Activated CD4-positive, CD25-positive, alpha-beta regulatory T cell (primary cell): ENCODE measurements at regions not wholly inside any gene's neighbourhood (a gene's known extent, or its start where the extent isn't known, plus 50 kb on each side); places are given as distances from the start of the nearest gene placed in this dataset.
"Not testable (repeated sequence)": the region's sequence is repeated elsewhere in the genome, so short reads cannot be mapped to it uniquely, and the experiment has no call there.

Experiments used
- DNase-seq, 4 experiments: peaks; one replicate each; lab custom pipeline; 2025; lab: John Stamatoyannopoulos, UW

DNA sequence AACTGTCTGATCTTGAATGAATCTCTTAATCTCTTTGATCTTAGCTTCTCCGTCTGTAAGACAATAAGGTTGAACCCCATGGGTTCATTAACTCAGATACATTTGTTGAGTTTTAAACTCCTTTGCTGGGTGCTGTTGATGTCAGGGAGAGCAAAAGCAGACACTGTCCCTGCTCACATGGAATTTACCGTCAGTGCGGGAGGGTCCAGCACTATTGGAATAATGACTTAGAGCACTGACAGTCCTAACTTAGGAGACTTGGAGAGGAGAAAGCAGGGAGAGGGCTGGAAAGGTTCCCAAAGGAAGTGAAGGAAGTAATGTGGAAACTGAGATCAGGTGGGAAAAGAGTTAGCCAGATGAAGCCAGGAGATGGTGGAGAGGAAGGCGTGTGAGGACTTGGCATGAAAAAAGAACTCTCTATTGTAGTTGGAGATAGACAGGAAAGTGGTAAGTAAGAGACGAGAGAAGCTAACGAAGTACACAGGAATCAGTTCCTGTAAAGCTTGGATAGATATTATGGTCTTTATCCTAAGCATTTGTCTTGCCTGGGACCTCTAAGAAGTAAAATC lies 141.4 kb upstream of the SERTAD2 start:
- no peak for DNase-seq

DNA sequence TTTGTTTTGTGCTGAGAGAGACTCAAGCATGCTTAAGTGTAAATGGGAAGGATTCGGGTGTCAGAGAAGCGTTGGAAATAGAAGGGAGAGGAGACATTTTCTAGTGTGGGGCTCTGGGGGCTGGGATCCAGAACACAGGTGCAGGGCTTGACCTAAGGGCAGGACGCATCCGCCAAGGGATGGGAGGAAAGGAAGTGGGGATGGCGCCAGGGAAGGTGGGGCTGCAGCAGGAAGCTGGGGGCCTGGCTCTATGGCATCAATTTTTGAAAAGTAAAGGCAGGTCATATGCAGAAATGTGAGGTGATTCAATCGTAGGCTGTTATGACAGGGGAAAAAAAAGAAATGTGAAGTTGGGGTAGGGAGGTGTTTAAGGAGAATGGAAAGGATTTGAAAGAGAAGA lies 143.2 kb upstream of the SERTAD2 start:
- no peak for DNase-seq

DNA sequence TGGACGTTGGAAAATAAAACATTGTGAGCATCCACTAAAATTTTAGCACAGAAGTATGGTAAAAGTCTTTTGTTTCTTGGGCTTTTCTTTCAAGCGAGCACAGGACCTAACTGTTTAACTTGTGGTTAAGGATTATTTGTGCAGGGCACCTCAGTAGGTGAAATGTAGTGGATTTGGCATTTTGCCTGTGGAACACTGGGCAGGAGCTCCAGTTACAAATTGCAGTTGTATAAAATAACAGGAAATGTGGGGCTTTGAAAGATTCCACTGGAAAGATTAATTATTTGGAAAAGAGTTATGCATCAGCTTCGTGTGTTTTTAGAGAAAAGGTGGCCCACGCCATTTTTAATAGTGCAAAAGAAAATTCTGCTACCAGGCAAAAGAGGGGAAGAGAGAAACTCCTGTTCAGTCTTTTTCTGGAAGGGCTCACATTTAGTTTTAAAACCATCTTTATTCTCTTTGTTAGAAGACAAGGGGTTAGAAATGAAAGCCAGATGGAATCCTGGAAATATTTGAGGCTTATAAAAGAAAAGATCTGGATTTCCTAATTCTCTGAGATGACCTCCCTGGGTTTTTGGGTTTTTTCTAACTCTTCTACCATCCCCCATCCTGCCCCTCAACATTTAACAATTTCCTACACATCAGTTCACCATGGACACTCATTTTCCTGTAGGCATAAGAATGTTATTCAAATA lies 144.3 kb upstream of the SERTAD2 start:
- no peak for DNase-seq

GRCh38 chr2:64799592-64800252 lies 146.0 kb upstream of the SERTAD2 start:
- no peak for DNase-seq

GRCh38 chr2:64803776-64804175 lies 150.1 kb upstream of the SERTAD2 start:
- no peak for DNase-seq

DNA sequence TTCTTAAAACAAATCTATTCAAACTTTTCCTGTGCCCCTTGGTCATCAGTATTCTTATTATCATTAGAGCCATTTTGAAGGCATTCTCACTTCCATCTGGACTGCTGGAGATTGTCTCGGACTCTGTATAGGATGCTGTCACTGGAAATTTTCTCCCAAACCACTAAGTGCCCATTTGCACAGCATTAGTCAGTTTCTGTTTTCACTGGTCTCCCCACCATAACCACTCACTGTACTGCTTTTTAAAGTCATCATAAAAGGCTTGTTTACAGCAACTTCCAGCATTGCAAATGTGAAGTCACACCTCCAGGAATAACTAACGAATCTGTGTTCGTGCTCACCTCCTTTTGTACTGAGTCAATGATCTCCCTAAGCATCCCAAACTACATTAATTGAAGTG lies 150.9 kb upstream of the SERTAD2 start:
- no peak for DNase-seq

DNA sequence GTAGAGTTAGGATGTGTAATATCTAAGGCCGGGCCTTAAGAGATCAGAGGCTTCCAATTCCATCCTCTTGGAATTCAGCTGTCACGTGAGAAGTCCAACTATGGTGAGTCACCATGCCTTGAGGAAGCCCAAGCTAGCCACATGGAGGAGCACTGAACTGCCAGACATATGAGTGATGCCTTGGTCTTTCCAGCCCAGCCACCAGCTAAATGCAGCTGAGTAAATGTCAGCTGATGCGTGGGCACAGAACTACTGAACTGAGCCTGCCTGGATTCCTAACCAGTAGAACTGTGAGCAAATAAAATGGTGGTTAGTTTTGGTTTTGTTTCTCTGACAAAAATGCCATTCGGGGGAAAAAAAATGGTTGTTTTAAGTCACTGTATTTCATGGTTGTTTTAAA lies 153.7 kb upstream of the SERTAD2 start:
- DNase-seq, result peak in 1 of 4 experiments; percentile 8

- no peak for DNase-seq
These were observed 154.4 kb upstream of the SERTAD2 start for GRCh38 chr2:64808092-64808491.

DNA sequence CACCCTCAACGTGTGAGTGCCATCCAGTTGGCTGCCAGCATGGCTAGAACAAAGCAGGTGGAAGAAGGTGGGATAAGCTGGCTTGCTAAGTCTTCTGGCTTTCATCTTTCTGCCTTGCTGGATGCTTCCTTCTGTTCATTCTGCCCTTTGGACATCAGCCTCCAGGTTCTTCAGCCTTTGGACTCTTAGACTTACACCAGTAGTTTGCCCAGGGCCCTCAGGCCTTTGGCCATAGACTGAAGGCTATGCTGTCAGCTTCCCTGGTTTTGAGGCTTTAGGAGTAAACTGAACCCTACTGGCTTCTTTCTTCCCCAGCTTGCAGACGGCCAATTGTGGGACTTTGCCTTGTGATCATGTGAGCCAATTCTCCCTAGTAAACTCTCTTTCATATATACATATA lies 155.0 kb upstream of the SERTAD2 start:
- DNase-seq, result no peak

DNA sequence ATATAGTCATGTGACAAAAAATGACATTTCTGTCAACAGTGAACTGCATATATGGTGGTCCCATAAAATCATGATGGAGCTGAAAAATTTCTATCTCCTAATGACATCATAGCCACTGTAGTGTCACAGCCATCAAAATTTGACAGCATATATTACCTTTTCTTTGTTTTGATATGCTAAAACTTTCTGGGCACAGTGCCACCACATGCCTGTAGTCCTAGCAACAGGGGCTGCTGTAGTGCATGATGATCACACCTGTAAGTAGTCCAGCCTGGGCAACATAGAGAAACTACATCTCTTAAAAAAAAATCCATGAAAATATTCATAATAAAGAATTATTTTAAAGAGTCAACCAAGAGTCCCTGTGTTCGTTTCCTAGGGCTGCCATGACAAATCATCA lies 155.5 kb upstream of the SERTAD2 start:
- DNase-seq, result no peak

GRCh38 chr2:64812285-64812684 lies 158.6 kb upstream of the SERTAD2 start:
- DNase-seq, result no peak

- DNase-seq, result no peak
These were observed 160.3 kb upstream of the SERTAD2 start for GRCh38 chr2:64814007-64814406.

- DNase-seq, result not testable (repeated sequence)
These were observed 162.8 kb upstream of the SERTAD2 start for GRCh38 chr2:64816526-64816925.

GRCh38 chr2:64817453-64817852 lies 163.7 kb upstream of the SERTAD2 start:
- no peak for DNase-seq

DNA sequence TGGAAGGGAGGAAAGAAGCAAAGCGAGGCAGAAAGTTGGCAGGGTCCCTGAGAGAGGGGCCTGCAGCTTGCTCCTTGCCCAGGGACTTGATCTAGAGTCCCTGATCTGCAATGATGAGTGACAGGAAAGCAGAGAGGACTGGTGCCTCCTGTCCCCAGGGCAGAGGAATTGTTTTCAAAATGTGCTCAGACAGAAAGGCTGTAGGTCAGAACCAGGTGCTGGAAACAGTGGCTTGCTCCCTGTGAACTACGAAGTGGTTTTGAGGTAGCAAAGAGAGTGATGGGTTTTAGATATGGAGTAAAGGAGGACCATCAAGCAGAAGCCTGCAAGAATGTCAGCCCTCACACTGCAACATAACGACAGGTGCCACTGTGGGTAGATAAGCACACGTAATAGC lies 164.9 kb upstream of the SERTAD2 start:
- DNase-seq, result no peak

GRCh38 chr2:64819361-64819760 lies 165.6 kb upstream of the SERTAD2 start:
- no peak for DNase-seq

DNA sequence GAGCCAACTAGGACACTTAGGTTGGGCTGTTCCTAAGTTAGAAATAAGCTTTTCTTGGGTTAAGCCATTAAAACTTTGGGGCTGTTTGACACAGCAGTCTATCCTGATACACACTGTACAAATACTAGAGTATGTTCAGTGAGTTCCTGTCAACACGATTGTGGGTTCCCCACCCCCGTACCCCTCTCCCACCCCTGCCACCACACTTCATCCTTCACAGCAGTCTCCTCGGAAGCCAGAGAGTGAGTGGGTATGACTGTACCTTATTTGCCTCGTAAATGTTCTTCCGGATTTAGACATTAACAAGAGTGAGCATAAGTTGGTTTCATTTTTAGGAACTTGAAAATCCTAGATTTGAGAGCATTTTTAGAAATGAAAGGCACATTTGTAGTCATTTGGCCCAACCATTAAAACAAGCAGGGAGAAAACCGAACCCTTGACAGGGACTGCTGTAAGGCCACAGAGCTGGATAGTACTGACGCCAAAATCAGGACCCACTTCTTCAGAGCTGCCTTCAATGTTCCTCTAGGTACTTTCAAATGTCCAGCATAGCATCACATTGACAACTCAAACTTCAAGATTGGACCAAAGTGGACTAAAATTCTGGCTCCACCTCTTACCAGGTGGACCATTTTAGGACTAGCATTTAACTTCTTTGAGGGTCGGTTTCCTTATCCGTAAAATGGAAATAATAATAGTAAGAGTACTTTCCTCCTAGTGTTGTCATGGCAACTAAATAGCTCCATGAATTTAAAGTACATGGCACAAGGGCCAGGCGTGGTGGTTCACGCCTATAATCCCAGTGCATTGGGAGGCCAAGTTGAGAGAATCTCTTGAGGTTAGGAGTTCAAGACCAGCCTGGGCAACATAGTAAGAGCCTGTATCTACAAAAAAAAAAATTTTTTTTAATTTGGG lies 166.3 kb upstream of the SERTAD2 start:
- peak in 3 of 4 experiments; percentile 4 to 33 (median 21) for DNase-seq

DNA sequence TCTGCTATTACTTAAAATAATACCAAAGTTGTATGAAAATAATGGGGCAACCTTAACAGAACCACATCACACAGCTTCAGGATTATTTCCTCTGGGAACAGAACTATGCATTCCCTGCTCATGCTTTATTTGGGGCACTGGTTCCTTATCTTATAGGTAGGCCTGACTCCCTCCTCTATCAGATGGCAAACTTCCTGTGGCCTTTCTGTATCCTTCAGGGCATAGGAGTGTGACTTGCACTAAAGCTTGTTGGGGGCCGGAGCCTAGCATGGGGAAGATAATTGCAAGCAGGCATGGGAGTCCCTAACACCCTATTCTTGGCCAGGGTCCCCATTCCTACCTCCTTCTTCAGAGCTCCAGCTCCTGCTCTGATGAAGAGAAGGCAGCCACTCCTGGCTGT lies 167.2 kb upstream of the SERTAD2 start:
- DNase-seq, result no peak

DNA sequence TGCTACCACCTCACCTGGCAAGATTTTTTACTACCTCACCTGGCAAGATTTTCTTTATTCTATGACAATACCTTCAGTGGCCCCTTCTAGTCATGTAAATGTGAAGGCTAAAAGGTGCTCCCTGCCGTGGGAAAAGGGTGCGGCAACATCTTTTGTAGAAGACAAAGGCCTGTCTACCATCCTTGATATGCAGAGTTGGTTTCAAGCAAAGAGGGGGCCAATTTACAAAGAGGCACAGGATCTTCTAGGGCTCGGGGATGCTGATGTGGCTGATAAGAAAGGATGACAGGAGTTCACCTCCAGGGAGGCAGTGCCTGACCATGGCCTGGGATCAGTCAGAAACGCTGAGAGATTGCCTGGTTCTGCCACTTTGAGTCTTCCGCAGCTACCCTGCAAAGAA lies 165.4 kb upstream of the SLC1A4 start:
- DNase-seq, result no peak

- DNase-seq, result no peak
These were observed 163.2 kb upstream of the SLC1A4 start for GRCh38 chr2:64825831-64826491.

DNA sequence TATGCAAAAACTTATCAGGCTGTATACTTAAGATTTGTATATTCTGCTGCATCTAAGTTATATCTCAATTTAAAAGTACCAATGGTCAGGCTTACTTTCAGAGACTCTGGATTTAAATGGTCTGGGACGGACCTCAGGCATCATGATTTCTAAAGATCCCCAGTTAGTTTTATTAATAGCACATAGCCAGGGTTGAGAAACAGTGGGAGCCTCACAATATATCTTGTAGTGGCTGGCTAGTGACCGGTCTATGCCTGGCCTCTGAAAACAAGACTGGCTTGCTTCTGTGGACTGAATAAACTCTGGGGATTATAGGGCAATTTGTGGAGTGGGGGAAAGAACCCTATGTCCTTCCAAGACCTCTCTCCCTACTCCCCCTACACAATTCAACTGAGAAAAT lies 162.5 kb upstream of the SLC1A4 start:
- DNase-seq, result no peak

DNA sequence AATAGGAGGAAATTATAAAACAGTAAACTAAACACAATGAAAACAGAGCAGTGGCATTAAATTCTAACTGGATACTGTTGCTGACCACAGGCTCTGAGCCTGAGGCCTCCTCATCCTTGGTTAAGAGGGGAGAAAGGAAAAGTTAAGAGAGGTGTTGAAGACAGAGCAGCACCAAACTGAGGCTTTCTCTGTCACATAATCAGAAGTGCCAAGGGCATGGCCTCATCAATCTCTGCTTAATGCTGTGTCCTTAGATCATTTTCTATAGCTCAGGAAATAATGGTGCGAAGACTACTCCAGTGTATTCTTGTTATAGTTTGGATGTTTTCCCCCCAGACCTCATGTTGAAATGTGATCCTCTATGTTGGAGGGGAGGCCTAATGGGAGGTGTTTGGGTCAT lies 160.9 kb upstream of the SLC1A4 start:
- no peak for DNase-seq
